Fibroblast of skin of left biceps (primary cell): ENCODE measurements at regions not wholly inside any gene's neighbourhood (a gene's known extent, or its start where the extent isn't known, plus 50 kb on each side); places are given as distances from the start of the nearest gene placed in this dataset.

Source experiments
- DNase-seq, 2 experiments: peaks; one replicate each; pipeline ENCODE4 v3.0.0-alpha.2; 2013; ENCODE audit warnings: low read depth in 2 of 2

GRCh38 chr6:39995633-39996032 lies 61.4 kb upstream of the MOCS1 start:
- no peak for DNase-seq

- no peak for DNase-seq
Observed at GRCh38 chr6:39992861-39993622, 58.8 kb upstream of the MOCS1 start.
